ENCODE measurements at regions not wholly inside any gene's neighbourhood (a gene's known extent, or its start where the extent isn't known, plus 50 kb on each side); places are given as distances from the start of the nearest gene placed in this dataset.

GRCh38 chr2:65647249-65647842 lies 214.9 kb upstream of the SPRED2 start:
- TF ChIP-seq POLR2A (IDR thresholded peaks at IDR 0.05) (no peak), CTCF (IDR thresholded peaks at IDR 0.05) (no peak)
